ENCODE measurements at regions not wholly inside any gene's neighbourhood (a gene's known extent, or its start where the extent isn't known, plus 50 kb on each side); places are given as distances from the start of the nearest gene placed in this dataset.

DNA sequence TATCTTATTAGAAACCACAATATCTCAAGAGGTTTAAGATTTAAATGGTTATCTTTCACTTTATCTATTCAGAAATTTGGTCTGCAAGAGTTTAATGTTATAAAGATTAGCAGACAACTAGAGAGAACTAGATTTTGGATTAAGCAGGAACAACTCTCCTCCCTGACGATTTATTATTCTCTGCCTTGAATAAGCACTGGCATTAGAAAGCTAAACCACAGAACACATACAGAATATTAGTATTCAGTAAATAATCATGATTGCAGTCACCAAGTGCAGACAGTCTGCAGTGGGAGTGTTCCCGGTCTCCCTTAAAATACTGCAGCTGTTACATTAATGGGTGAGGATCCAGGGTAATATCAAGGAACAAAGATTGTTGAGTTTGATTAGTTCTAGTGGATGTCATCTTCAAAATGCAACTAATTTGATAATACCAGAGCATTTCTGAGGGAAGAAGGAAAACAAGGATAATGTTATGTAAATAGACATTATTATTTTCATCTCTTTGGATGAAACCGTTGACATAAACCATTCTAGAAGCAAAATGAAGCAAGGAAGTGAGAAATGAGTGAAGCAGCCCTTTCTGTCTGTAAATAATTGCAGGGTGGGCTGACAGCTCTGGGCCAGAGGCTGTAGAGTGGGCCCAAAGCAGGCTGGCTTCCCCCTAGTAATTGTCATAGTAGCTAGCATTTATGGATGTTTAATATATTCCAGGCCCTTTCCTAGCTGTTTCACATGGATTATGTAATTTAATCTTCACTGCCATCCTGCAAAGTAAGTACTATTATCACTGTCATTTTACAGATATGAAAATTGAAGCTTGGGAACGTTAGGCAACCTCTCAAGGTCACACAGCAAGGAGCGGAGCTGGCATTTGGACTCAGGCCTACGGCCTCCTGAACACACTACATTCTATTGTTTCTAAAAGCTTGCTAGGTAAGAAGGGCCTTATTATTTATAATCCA lies 79.4 kb downstream of the DYRK2 start:
- Histone ChIP-seq H3K27ac (no peak overlapping the region), H3K27me3 (no peaks in the 10 kb centered on the region), H3K4me1 (no peaks in the 10 kb centered on the region), H3K9me3 (no peaks in the 10 kb centered on the region), H3K36me3 (no peaks in the 10 kb centered on the region), H3K4me3 (no peak overlapping the region), H3K9ac (ENCODE audit: low read depth in 2 of 2, low read length in 2 of 2) (no peak overlapping the region)
- TF ChIP-seq, protein P1, sequence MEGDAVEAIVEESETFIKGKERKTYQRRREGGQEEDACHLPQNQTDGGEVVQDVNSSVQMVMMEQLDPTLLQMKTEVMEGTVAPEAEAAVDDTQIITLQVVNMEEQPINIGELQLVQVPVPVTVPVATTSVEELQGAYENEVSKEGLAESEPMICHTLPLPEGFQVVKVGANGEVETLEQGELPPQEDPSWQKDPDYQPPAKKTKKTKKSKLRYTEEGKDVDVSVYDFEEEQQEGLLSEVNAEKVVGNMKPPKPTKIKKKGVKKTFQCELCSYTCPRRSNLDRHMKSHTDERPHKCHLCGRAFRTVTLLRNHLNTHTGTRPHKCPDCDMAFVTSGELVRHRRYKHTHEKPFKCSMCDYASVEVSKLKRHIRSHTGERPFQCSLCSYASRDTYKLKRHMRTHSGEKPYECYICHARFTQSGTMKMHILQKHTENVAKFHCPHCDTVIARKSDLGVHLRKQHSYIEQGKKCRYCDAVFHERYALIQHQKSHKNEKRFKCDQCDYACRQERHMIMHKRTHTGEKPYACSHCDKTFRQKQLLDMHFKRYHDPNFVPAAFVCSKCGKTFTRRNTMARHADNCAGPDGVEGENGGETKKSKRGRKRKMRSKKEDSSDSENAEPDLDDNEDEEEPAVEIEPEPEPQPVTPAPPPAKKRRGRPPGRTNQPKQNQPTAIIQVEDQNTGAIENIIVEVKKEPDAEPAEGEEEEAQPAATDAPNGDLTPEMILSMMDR (IDR thresholded peaks at IDR 0.05), result no peak
- DNase-seq, result no peak
- intact Hi-C loops (cut with DNase I), result no loop called here

DNA sequence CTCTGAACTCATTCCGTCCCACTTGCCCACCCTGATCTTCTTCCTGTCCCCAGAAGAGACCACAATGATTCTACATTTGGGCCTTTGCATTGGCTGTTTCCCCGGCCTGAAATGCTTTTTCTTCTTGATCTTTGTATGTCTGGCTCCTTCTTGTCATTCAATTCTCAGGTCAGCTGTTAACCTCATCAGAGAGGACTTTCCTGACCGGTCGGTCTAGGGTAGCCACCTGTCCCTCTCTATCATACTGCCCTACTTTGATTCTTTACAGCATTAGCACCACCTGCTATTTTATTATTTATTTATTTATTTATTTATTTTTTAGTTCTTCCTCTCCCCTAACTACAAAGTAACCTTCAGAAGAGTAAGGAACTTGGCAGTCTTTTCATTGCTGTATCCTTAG lies 84.3 kb downstream of the DYRK2 start:
- H3K36me3 ChIP-seq, result no peaks in the 10 kb centered on the region
- no peak for DNase-seq
- intact Hi-C loops (cut with DNase I), result no loop called here
- H3K9ac ChIP-seq (ENCODE audit: low read depth in 2 of 2, low read length in 2 of 2), result no peak overlapping the region
- no peaks in the 10 kb centered on the region for H3K4me1 ChIP-seq
- TF ChIP-seq, protein P1 (IDR thresholded peaks at IDR 0.05), result no peak
- H3K27ac ChIP-seq, result no peak overlapping the region
- H3K27me3 ChIP-seq, result no peaks in the 10 kb centered on the region
- H3K4me3 ChIP-seq, result no peak overlapping the region
- no peaks in the 10 kb centered on the region for H3K9me3 ChIP-seq

DNA sequence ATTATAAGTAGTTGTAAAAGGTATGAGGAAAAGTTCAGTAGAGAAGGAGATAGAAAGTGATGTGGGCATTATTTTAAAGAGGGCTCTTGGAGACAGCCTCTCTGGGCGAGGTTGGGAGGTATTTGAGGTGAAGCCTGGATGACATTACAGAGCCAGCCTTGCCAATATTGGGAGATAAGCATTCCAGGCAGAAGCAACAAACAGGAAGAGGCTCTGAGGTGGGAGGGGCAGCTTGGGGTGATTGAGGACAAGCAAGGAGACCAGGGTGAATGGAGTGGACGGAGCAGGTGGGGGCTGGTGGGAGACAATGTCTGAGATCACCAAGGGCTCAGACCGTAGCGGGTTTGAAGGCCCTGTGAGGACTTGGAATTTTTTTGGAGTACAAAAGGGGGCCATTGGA lies 87.3 kb downstream of the DYRK2 start:
- H3K4me1 ChIP-seq, result no peaks in the 10 kb centered on the region
- intact Hi-C loops (cut with DNase I), result no loop called here
- no peak overlapping the region for H3K9ac ChIP-seq (ENCODE audit: low read depth in 2 of 2, low read length in 2 of 2)
- no peaks in the 10 kb centered on the region for H3K9me3 ChIP-seq
- H3K4me3 ChIP-seq, result no peak overlapping the region
- no peaks in the 10 kb centered on the region for H3K27me3 ChIP-seq
- TF ChIP-seq, protein P1 (IDR thresholded peaks at IDR 0.05), result no peak
- DNase-seq, result no peak
- no peak overlapping the region for H3K27ac ChIP-seq
- H3K36me3 ChIP-seq, result no peaks in the 10 kb centered on the region

DNA sequence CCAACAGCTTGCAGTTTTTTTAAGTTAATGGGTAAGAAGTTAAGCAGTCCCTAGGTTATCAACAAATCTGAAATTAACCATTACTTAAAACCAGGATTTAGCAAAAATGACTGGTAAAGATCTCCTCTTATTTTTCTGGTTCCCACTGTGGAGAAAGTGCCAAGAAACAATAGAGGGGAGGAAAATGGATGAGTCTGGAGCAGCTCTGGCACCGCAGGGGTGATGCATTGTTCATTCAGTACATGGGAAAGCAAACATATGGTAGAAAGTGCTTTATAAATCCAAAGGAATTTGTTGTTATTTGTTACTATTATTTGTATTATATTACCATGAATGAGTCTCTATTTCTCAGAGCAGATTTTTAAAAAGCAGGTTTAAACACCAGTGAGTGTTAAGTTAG lies 92.2 kb downstream of the DYRK2 start:
- Histone ChIP-seq H3K4me3 (no peak overlapping the region), H3K9ac (ENCODE audit: low read depth in 2 of 2, low read length in 2 of 2) (no peak overlapping the region), H3K36me3 (no peaks in the 10 kb centered on the region), H3K27ac (no peak overlapping the region), H3K9me3 (no peaks in the 10 kb centered on the region), H3K27me3 (no peaks in the 10 kb centered on the region), H3K4me1 (no peaks in the 10 kb centered on the region)
- TF ChIP-seq, protein P1 (IDR thresholded peaks at IDR 0.05), result no peak
- no peak for DNase-seq
- intact Hi-C loops (cut with DNase I), result no loop called here

DNA sequence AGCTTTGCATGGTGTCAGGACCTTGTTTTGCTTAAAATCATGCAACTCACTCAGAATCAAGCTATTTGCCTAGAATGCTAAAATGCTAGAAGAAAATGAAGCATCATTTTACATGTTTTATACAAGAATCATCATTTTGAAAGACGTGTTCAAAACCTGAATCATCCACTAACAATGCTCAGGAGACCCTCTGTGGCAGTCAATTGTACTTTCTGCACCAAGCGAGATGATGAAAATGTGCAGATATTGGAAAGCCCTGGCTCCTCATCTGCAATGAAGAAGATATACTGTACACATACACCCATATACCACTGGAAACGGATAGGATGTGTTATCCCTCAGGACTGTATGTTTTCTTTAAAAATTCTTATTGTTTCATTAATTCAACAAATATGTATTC lies 92.7 kb downstream of the DYRK2 start:
- Histone ChIP-seq H3K36me3 (no peaks in the 10 kb centered on the region), H3K27me3 (no peaks in the 10 kb centered on the region), H3K4me3 (no peak overlapping the region), H3K27ac (no peak overlapping the region), H3K4me1 (no peaks in the 10 kb centered on the region), H3K9ac (ENCODE audit: low read depth in 2 of 2, low read length in 2 of 2) (no peak overlapping the region), H3K9me3 (no peaks in the 10 kb centered on the region)
- intact Hi-C loops (cut with DNase I), result no loop called here
- DNase-seq, result no peak
- TF ChIP-seq, protein P1 (IDR thresholded peaks at IDR 0.05), result no peak

Measured in colonic mucosa (tissue), 4 donors.